Kidney epithelial cell (primary cell): ENCODE measurements at regions not wholly inside any gene's neighbourhood (a gene's known extent, or its start where the extent isn't known, plus 50 kb on each side); places are given as distances from the start of the nearest gene placed in this dataset.
A peak's percentile ranks its signal among the peaks of the same experiment; 100 is the strongest.

Experiments
- DNase-seq: peaks from one replicate; pipeline ENCODE4 v3.0.0-alpha.2; 2010; ENCODE audit warnings: low read depth
- H3K27me3 ChIP-seq: 2 replicates; pipeline ENCODE4 v1.6.0; 2011; ENCODE audit warnings: low read length; ENCODE audit not compliant: control insufficient read depth, insufficient read depth
- H3K36me3 ChIP-seq: 2 replicates; pipeline ENCODE4 v1.5.1; 2011; ENCODE audit warnings: low read length; ENCODE audit not compliant: control insufficient read depth, insufficient read depth
- H3K4me3 ChIP-seq: 2 replicates; pipeline ENCODE4 v1.5.1; 2011; ENCODE audit warnings: low read depth, mild to moderate bottlenecking, control low read depth, low read length
- CTCF ChIP-seq: IDR thresholded peaks from 2 replicates; pipeline ENCODE4 v1.5.1; 2011; ENCODE audit warnings: mild to moderate bottlenecking, moderate library complexity, low read length, control low read depth, inconsistent platforms; ENCODE audit not compliant: insufficient read depth, poor library complexity, severe bottlenecking

- no peak for DNase-seq
- TF ChIP-seq CTCF = no peak
- H3K27me3 ChIP-seq = no peaks in the 10 kb centered on the region
- H3K4me3 ChIP-seq = no peak overlapping the region
- H3K36me3 ChIP-seq = no peaks in the 10 kb centered on the region
Measured at GRCh38 chr3:82080261-82080660, 318.8 kb upstream of the GBE1 start.

DNA sequence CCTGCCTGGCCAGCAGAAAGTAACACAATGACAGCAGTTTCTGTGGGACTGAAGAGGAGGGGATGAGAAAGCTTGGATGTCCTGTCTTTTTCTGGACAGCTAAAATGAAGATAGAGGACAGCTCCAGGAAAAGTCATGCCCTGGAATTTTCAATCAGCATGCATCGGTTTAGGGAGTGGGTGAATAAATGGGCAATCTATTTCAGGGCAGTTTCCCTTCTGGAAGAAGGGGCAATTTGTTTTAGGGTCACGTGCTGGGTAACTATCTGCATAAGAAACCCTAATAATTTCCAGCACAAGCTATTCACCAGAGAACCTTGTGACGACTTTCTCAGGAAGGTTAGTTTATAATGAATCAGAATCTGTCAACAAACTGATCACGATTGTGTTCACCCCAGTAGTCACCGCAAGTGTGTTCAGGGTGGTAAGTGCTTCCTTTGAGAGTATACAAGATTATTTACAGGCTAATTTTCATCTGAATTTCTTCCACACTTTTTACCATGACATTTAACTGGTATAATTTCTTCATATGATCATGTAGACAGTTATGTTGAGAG, 318.0 kb upstream of the GBE1 start:
- H3K27me3 ChIP-seq = no peaks in the 10 kb centered on the region
- no peak for TF ChIP-seq CTCF
- H3K36me3 ChIP-seq = no peaks in the 10 kb centered on the region
- no peak overlapping the region for H3K4me3 ChIP-seq
- no peak for DNase-seq

DNA sequence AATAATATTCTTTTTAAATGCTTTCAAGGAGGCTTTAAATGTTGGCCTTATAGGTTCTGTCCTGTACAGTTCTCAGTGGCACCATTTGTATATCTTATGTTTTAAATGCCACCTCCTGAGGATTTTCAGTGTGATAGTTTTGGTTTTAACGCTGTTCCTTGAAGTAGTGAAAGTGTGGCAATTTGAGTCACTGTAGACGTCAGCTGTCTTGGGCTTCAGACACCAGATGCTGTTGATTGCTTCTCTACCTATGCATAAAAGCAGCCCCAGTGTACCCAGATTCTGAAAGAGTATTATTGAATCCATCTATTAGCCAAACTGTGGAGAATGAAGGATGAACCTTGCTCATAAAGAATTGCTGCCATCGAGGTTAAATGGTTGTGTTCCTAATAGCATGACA, 316.8 kb upstream of the GBE1 start:
- H3K4me3 ChIP-seq = no peak overlapping the region
- no peak for DNase-seq
- no peaks in the 10 kb centered on the region for H3K36me3 ChIP-seq
- no peaks in the 10 kb centered on the region for H3K27me3 ChIP-seq
- no peak for TF ChIP-seq CTCF

DNA sequence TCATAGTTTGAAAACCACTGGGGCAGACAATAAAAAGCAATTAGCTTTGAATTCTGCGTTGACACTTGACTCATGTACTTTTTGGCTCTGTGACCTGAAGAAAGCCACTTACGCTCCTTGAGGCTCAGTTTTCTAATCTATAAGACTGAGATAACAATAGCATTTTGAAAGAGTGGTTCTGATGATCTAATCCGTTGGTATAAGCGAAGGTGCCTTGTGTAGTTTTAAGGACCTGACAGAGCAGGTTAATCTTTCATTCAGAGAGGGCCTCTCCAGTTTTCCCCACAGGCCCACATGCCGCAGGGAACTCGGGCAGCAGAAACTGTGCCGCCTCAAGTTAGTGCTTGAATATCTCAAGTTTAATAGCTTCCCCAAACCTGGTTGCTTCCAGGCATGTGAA, 306.0 kb upstream of the GBE1 start:
- DNase-seq = no peak

GRCh38 chr3:82058809-82059208, 297.4 kb upstream of the GBE1 start:
- Histone ChIP-seq H3K36me3 (no peaks in the 10 kb centered on the region), H3K4me3 (no peak overlapping the region), H3K27me3 (no peaks in the 10 kb centered on the region)
- TF ChIP-seq CTCF = no peak
- no peak for DNase-seq

More for the DNA sequence above, 306.0 kb upstream of the GBE1 start:
- TF ChIP-seq CTCF = no peak
- H3K27me3 ChIP-seq = no peaks in the 10 kb centered on the region
- no peak overlapping the region for H3K4me3 ChIP-seq
- H3K36me3 ChIP-seq = no peaks in the 10 kb centered on the region

- no peak for TF ChIP-seq CTCF
- Histone ChIP-seq H3K36me3 (no peaks in the 10 kb centered on the region), H3K27me3 (no peaks in the 10 kb centered on the region), H3K4me3 (no peak overlapping the region)
- peak; percentile 19 for DNase-seq
Measured at GRCh38 chr3:82055792-82056191, 294.3 kb upstream of the GBE1 start.
